Psoas muscle (tissue), 7 donors: ENCODE measurements at regions not wholly inside any gene's neighbourhood (a gene's known extent, or its start where the extent isn't known, plus 50 kb on each side); places are given as distances from the start of the nearest gene placed in this dataset.

ENCODE experiments used
- ATAC-seq, 4 donors: fragments of 200-7000 bp; cut with Tn5 transposase; one replicate each; pipeline ENCODE4 v1.9.1; 2020; ENCODE audit warnings: moderate library complexity in 3 of 4, mild to moderate bottlenecking in 2 of 4
- DNase-seq, 2 donors: peaks; one replicate each; pipeline ENCODE4 v3.0.0-alpha.2; 2020
- H3K27ac ChIP-seq: fragments of 200-600 bp; one replicate; pipeline ENCODE4 v1.8.0; 2022
- H3K27me3 ChIP-seq, 3 donors: fragments of 200-600 bp in 1 of 3; one replicate each; pipeline versions ENCODE4 v1.6.1 to v1.8.0; 2013 to 2022; ENCODE audit warnings: low read length in 2 of 3, mild to moderate bottlenecking in 2 of 3, moderate library complexity in 1 of 3; ENCODE audit not compliant: insufficient read depth in 3 of 3
- H3K36me3 ChIP-seq, 2 donors: fragments of 200-600 bp in 1 of 2; one replicate each; pipeline versions ENCODE4 v1.6.1 to v1.8.0; 2013 to 2022; ENCODE audit warnings: low read depth in 1 of 2, mild to moderate bottlenecking in 1 of 2, moderate library complexity in 1 of 2; ENCODE audit not compliant: insufficient read depth in 1 of 2
- H3K4me1 ChIP-seq: fragments of 200-600 bp; one replicate; pipeline ENCODE4 v1.8.0; 2022
- H3K4me3 ChIP-seq: fragments of 200-600 bp; one replicate; pipeline ENCODE4 v1.8.0; 2022; ENCODE audit warnings: mild to moderate bottlenecking
- H3K9me3 ChIP-seq: fragments of 200-600 bp; one replicate; pipeline ENCODE4 v1.8.0; 2022
- CTCF ChIP-seq: fragments of 200-600 bp; IDR thresholded peaks from one replicate; pipeline ENCODE4 v1.8.0; 2022; ENCODE audit warnings: antibody characterized with exemption
- WGBS, 3 donors: extraction: QIAGEN DNeasy Blood & Tissue Kit; methylation state at CpG; one replicate each; pipeline versions ENCODE4 v1.1.6 to v1.1.7; 2013; 5-methylcytosine and 5-hydroxymethylcytosine counted together
- intact Hi-C, 2 donors: fragments of 100-400 bp; cut with DNase I; formaldehyde crosslinking; loops; one replicate each; pipeline versions ENCODE4 v1.11.0 to v1.14.2; 2022
- donor health status: healthy with polysubstance abuse.
- donor health status: DM: no; HTN: no; CAD: no; lungs with moderate emphysema.
- donor health status: Bipolar disorder and iron deficiency.
- donor health status: healthy.
- donor health status: DM: yes; HTN: yes; CAD: no.
- donor health status: DM: no; HTN: no; CAD: no.
- donor health status: DM: yes; HTN: yes; CAD: no.

GRCh38 chr21:35663856-35664606 lies 396.3 kb downstream of the SETD4 start:
- Histone ChIP-seq H3K9me3 (no peaks in the 10 kb centered on the region), H3K4me3 (no peak overlapping the region), H3K27me3 (no peaks in the 10 kb centered on the region), H3K27ac (no peak overlapping the region), H3K36me3 (no peaks in the 10 kb centered on the region), H3K4me1 (no peaks in the 10 kb centered on the region)
- no peak for ATAC-seq
- no peak for TF ChIP-seq CTCF
- no peak for DNase-seq
- intact Hi-C loops = no loop called here
- 41 to 43% (median 42%) methylated on average over 4 of the region's 4 CpGs for WGBS, 3 donors

GRCh38 chr21:35658242-35658641 lies 402.1 kb downstream of the SETD4 start:
- Histone ChIP-seq H3K27ac (no peak overlapping the region), H3K4me1 (no peaks in the 10 kb centered on the region), H3K27me3 (no peaks in the 10 kb centered on the region), H3K4me3 (no peak overlapping the region), H3K9me3 (no peaks in the 10 kb centered on the region), H3K36me3 (no peaks in the 10 kb centered on the region)
- DNase-seq (no peak), ATAC-seq (no peak)
- 28 to 41% (median 36%) methylated on average over 3 of the region's 3 CpGs for WGBS, 3 donors
- TF ChIP-seq CTCF = no peak
- intact Hi-C loops = no loop called here

DNA sequence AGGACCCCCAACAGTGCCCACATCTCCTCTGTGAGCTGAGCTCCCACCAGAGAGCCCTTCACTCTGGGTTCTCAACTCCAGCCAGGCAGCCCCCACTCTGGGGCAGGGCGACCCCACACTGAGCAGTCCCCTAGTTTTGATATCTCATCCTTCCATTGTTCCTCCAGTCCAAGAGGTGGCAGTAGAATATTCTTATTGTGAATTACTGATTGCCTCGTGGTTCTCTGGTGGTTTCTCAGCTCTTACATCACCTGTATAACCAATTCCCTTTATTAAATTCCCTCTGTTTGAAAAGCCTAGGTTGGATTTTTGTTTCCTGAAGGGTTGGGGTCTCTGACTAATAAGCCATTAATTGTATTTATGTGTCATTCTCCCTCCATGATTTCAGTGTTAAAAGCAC lies 407.5 kb downstream of the SETD4 start:
- H3K27me3 ChIP-seq = peaks cover 0 to 9% (median 0%) of the 10 kb centered on the region in 3 donors
- no peak overlapping the region for H3K4me3 ChIP-seq
- intact Hi-C loops = no loop called here
- H3K9me3 ChIP-seq = no peaks in the 10 kb centered on the region
- H3K4me1 ChIP-seq = no peaks in the 10 kb centered on the region
- H3K27ac ChIP-seq = no peak overlapping the region
- no peaks in the 10 kb centered on the region for H3K36me3 ChIP-seq
- DNase-seq = no peak
- WGBS, 3 donors = 74 to 87% (median 78%) methylated on average over 2 of the region's 2 CpGs
- TF ChIP-seq CTCF = no peak
- ATAC-seq = no peak

GRCh38 chr21:35652196-35652595 lies 408.1 kb downstream of the SETD4 start:
- 52 to 67% (median 59%) methylated on average over 2 of the region's 2 CpGs for WGBS, 3 donors
- no peak for TF ChIP-seq CTCF
- peaks cover 0 to 9% (median 0%) of the 10 kb centered on the region in 3 donors for H3K27me3 ChIP-seq

GRCh38 chr21:35651196-35651595 lies 409.1 kb downstream of the SETD4 start:
- Histone ChIP-seq H3K9me3 (no peaks in the 10 kb centered on the region), H3K27ac (no peak overlapping the region), H3K27me3 (peaks cover 0 to 9% (median 0%) of the 10 kb centered on the region in 3 donors), H3K4me3 (no peak overlapping the region), H3K4me1 (no peaks in the 10 kb centered on the region), H3K36me3 (no peaks in the 10 kb centered on the region)
- intact Hi-C loops = no loop called here
- TF ChIP-seq CTCF = no peak
- DNase-seq = no peak
- ATAC-seq = no peak
- WGBS, 3 donors = 32 to 39% (median 33%) methylated on average over 4 of the region's 4 CpGs

More at GRCh38 chr21:35652196-35652595, 408.1 kb downstream of the SETD4 start:
- Histone ChIP-seq H3K36me3 (no peaks in the 10 kb centered on the region), H3K4me3 (no peak overlapping the region), H3K27ac (no peak overlapping the region), H3K9me3 (no peaks in the 10 kb centered on the region), H3K4me1 (no peaks in the 10 kb centered on the region)
- intact Hi-C loops = no loop called here
- no peak for DNase-seq
- ATAC-seq = no peak
